Liver (tissue), 8 donors: ENCODE measurements at regions not wholly inside any gene's neighbourhood (a gene's known extent, or its start where the extent isn't known, plus 50 kb on each side); places are given as distances from the start of the nearest gene placed in this dataset.

ENCODE experiments used
- DNase-seq: peaks from one replicate; pipeline ENCODE4 v3.0.0-alpha.2; 2017; ENCODE audit warnings: low spot score
- H3K27ac ChIP-seq, 2 donors: one replicate each; pipeline ENCODE4 v1.7.0; 2013; ENCODE audit warnings: inconsistent platforms in 2 of 2, low read length in 2 of 2, control low read depth in 1 of 2, low read depth in 1 of 2, mild to moderate bottlenecking in 1 of 2
- H3K27me3 ChIP-seq, 4 donors: one replicate each; pipeline versions ENCODE4 v1.6.1 to v1.7.0; 2013; ENCODE audit warnings: low read length in 3 of 4, inconsistent platforms in 1 of 4, mild to moderate bottlenecking in 1 of 4, moderate library complexity in 1 of 4; ENCODE audit not compliant: control insufficient read depth in 4 of 4, insufficient read depth in 4 of 4
- H3K36me3 ChIP-seq, 4 donors: one replicate each; pipeline versions ENCODE4 v1.6.1 to v1.7.0; 2013; ENCODE audit warnings: low read length in 3 of 4, mild to moderate bottlenecking in 3 of 4, low read depth in 1 of 4, moderate library complexity in 1 of 4; ENCODE audit not compliant: control insufficient read depth in 4 of 4, insufficient read depth in 3 of 4
- H3K4me1 ChIP-seq, 4 donors: one replicate each; pipeline versions ENCODE4 v1.6.1 to v1.7.0; 2013; ENCODE audit warnings: low read length in 3 of 4, mild to moderate bottlenecking in 3 of 4, moderate library complexity in 1 of 4; ENCODE audit not compliant: control insufficient read depth in 4 of 4, insufficient read depth in 4 of 4
- H3K4me3 ChIP-seq, 3 donors: one replicate each; pipeline versions ENCODE4 v1.6.1 to v1.7.0; 2013; ENCODE audit warnings: low read length in 3 of 3, control low read depth in 1 of 3, low read depth in 1 of 3, mild to moderate bottlenecking in 1 of 3
- H3K9ac ChIP-seq, 2 donors: one replicate each; pipeline ENCODE4 v1.7.0; 2013; ENCODE audit warnings: low read length in 2 of 2, mild to moderate bottlenecking in 2 of 2, moderate library complexity in 2 of 2, control low read depth in 1 of 2, low read depth in 1 of 2
- H3K9me3 ChIP-seq, 4 donors: one replicate each; pipeline versions ENCODE4 v1.6.1 to v1.7.0; 2013; ENCODE audit warnings: low read length in 3 of 4; ENCODE audit not compliant: control insufficient read depth in 4 of 4
- ATF3 ChIP-seq: IDR thresholded peaks from 2 replicates; pipeline ENCODE4 v1.6.1; 2016; ENCODE audit warnings: antibody characterized with exemption
- CTCF ChIP-seq: fragments of 150-350 bp; IDR thresholded peaks from 2 replicates; pipeline ENCODE4 v1.5.1; 2017; ENCODE audit warnings: improper control_type of control experiment, low read depth, low read length; ENCODE audit not compliant: missing input control
- EGR1 ChIP-seq, 2 donors: IDR thresholded peaks; 2 replicates each; pipeline ENCODE4 v1.6.1; 2016 to 2018; ENCODE audit warnings: antibody characterized with exemption in 2 of 2, low read depth in 2 of 2
- FOXA1 ChIP-seq: IDR thresholded peaks from 2 replicates; pipeline ENCODE4 v1.6.1; 2016; ENCODE audit warnings: antibody characterized with exemption
- FOXA2 ChIP-seq: IDR thresholded peaks from 2 replicates; pipeline ENCODE4 v1.6.1; 2016; ENCODE audit warnings: antibody characterized with exemption
- GABPA ChIP-seq, 2 donors: IDR thresholded peaks in 1 of 2; conservative IDR thresholded peaks in 1 of 2; 2 replicates each; pipeline ENCODE4 v1.6.1; 2016; ENCODE audit warnings: antibody characterized with exemption in 2 of 2, mild to moderate bottlenecking in 1 of 2, moderate library complexity in 1 of 2
- HNF4A ChIP-seq, 2 donors: conservative IDR thresholded peaks; 2 replicates each; pipeline ENCODE4 v1.6.1; 2016; ENCODE audit warnings: antibody characterized with exemption in 2 of 2, mild to moderate bottlenecking in 2 of 2
- HNF4G ChIP-seq: IDR thresholded peaks from 2 replicates; pipeline ENCODE4 v1.6.1; 2016; ENCODE audit warnings: antibody characterized with exemption
- MAX ChIP-seq: IDR thresholded peaks from 2 replicates; pipeline ENCODE4 v1.6.1; 2016; ENCODE audit warnings: antibody characterized with exemption
- NR2F2 ChIP-seq: IDR thresholded peaks from 2 replicates; pipeline ENCODE4 v1.6.1; 2016; ENCODE audit warnings: antibody characterized with exemption
- RAD21 ChIP-seq, 2 donors: IDR thresholded peaks; 2 replicates each; pipeline ENCODE4 v1.6.1; 2016; ENCODE audit warnings: antibody characterized with exemption in 2 of 2, mild to moderate bottlenecking in 2 of 2
- REST ChIP-seq: IDR thresholded peaks from 2 replicates; pipeline ENCODE4 v1.6.1; 2016; ENCODE audit warnings: antibody characterized with exemption, mild to moderate bottlenecking
- RXRA ChIP-seq, 2 donors: IDR thresholded peaks; 2 replicates each; pipeline ENCODE4 v1.6.1; 2017 to 2018; ENCODE audit warnings: antibody characterized with exemption in 2 of 2, mild to moderate bottlenecking in 1 of 2
- SP1 ChIP-seq: IDR thresholded peaks from 2 replicates; pipeline ENCODE4 v1.6.1; 2018; ENCODE audit warnings: antibody characterized with exemption, mild to moderate bottlenecking
- TAF1 ChIP-seq: conservative IDR thresholded peaks from 2 replicates; pipeline ENCODE4 v1.6.1; 2016; ENCODE audit warnings: antibody characterized with exemption, mild to moderate bottlenecking
- YY1 ChIP-seq: IDR thresholded peaks from 2 replicates; pipeline ENCODE4 v1.6.1; 2016; ENCODE audit warnings: antibody characterized with exemption, mild to moderate bottlenecking
- ZBTB33 ChIP-seq: IDR thresholded peaks from 2 replicates; pipeline ENCODE4 v1.6.1; 2016; ENCODE audit warnings: antibody characterized with exemption
- WGBS: extraction: QIAGEN DNeasy Blood & Tissue Kit; methylation state at CpG from one replicate; pipeline ENCODE4 v1.1.7; 2013; 5-methylcytosine and 5-hydroxymethylcytosine counted together
- donor health status: healthy.
- donor health status: healthy.
- donor health status: healthy.
- donor health status: healthy.
- donor health status: healthy.

- Histone ChIP-seq H3K27me3 (no peaks in the 10 kb centered on the region), H3K36me3 (no peaks in the 10 kb centered on the region), H3K4me3 (no peak overlapping the region), H3K9me3 (no peaks in the 10 kb centered on the region), H3K9ac (no peak overlapping the region), H3K4me1 (peaks cover 0 to under 1% (median 0%) of the 10 kb centered on the region in 4 donors), H3K27ac (no peak overlapping the region)
- TF ChIP-seq YY1 (no peak), SP1 (no peak), TAF1 (no peak), GABPA (IDR thresholded peaks at IDR 0.05 in 1 of 2, conservative IDR thresholded peaks at IDR 0.05 in 1 of 2) (no peak), NR2F2 (no peak), FOXA2 (no peak), MAX (no peak), ZBTB33 (no peak), REST (no peak), ATF3 (no peak)
- WGBS = 77% methylated on average over 4 of the region's 4 CpGs
- DNase-seq = no peak
Observed at GRCh38 chr2:217336694-217337093, 476.8 kb upstream of the TNP1 start.

GRCh38 chr2:217335341-217335966 is 475.6 kb upstream of the TNP1 start:
- Histone ChIP-seq H3K27ac (no peak overlapping the region), H3K4me1 (peaks cover 0 to 5% (median 0%) of the 10 kb centered on the region in 4 donors), H3K36me3 (no peaks in the 10 kb centered on the region), H3K9ac (no peak overlapping the region), H3K9me3 (no peaks in the 10 kb centered on the region), H3K4me3 (no peak overlapping the region), H3K27me3 (no peaks in the 10 kb centered on the region)
- 84% methylated on average over 5 of the region's 5 CpGs for WGBS
- no peak for DNase-seq
- TF ChIP-seq EGR1 (IDR thresholded peaks at IDR 0.05; ENCODE audit: low read depth in 2 of 2) (no peak), RAD21 (IDR thresholded peaks at IDR 0.05) (no peak), RXRA (IDR thresholded peaks at IDR 0.05) (no peak), SP1 (no peak), ATF3 (no peak), ZBTB33 (no peak), CTCF (no peak), GABPA (IDR thresholded peaks at IDR 0.05 in 1 of 2, conservative IDR thresholded peaks at IDR 0.05 in 1 of 2) (no peak), FOXA1 (no peak), HNF4A (conservative IDR thresholded peaks at IDR 0.05) (no peak), HNF4G (no peak), MAX (no peak), REST (no peak)
